H9 (cell line): ENCODE measurements at regions not wholly inside any gene's neighbourhood (a gene's known extent, or its start where the extent isn't known, plus 50 kb on each side); places are given as distances from the start of the nearest gene placed in this dataset.

Experiments
- DNase-seq: peaks from one replicate; pipeline ENCODE4 v3.0.0-alpha.2; 2017
- H2AFZ ChIP-seq: one replicate; pipeline ENCODE4 v1.6.1; 2013; ENCODE audit warnings: mild to moderate bottlenecking, low read length, control low read depth, moderate library complexity
- H2AK5ac ChIP-seq: 2 replicates; pipeline ENCODE4 v1.6.1; 2013; ENCODE audit warnings: low read length, control low read depth, mixed read lengths; ENCODE audit not compliant: insufficient read length
- H2BK120ac ChIP-seq: one replicate; pipeline ENCODE4 v1.6.1; 2013; ENCODE audit warnings: low read depth, mild to moderate bottlenecking, low read length, control low read depth, inconsistent platforms; ENCODE audit not compliant: poor library complexity, severe bottlenecking
- H2BK12ac ChIP-seq: 2 replicates; pipeline ENCODE4 v1.6.1; 2013; ENCODE audit warnings: low read length, control low read depth, mixed read lengths, low read depth; ENCODE audit not compliant: insufficient read length
- H2BK15ac ChIP-seq: 2 replicates; pipeline ENCODE4 v1.6.1; 2013; ENCODE audit warnings: low read depth, low read length, control low read depth
- H2BK20ac ChIP-seq: one replicate; pipeline ENCODE4 v1.6.1; 2013; ENCODE audit warnings: low read depth, mild to moderate bottlenecking, low read length, control low read depth, inconsistent platforms; ENCODE audit not compliant: poor library complexity, severe bottlenecking
- H2BK5ac ChIP-seq: 2 replicates; pipeline ENCODE4 v1.6.1; 2013; ENCODE audit warnings: low read length, control low read depth, mixed read lengths; ENCODE audit not compliant: insufficient read length
- H3K14ac ChIP-seq: 2 replicates; pipeline ENCODE4 v1.6.1; 2013; ENCODE audit warnings: low read length, control low read depth; ENCODE audit not compliant: insufficient read depth
- H3K18ac ChIP-seq: 2 replicates; pipeline ENCODE4 v1.6.1; 2013; ENCODE audit warnings: low read depth, mild to moderate bottlenecking, mixed read lengths, low read length, control low read depth; ENCODE audit not compliant: insufficient read length
- H3K23ac ChIP-seq: 2 replicates; pipeline ENCODE4 v1.6.1; 2013; ENCODE audit warnings: low read length, control low read depth, mixed read lengths, low read depth; ENCODE audit not compliant: insufficient read length
- H3K23me2 ChIP-seq: 2 replicates; pipeline ENCODE4 v1.6.1; 2013; ENCODE audit warnings: low read depth, mild to moderate bottlenecking, mixed read lengths, low read length, control low read depth; ENCODE audit not compliant: insufficient read length, poor library complexity, severe bottlenecking
- H3K27ac ChIP-seq: 2 replicates; pipeline ENCODE4 v1.5.1; 2013; ENCODE audit warnings: low read length, control low read depth, mixed read lengths, low read depth; ENCODE audit not compliant: insufficient read length
- H3K27me3 ChIP-seq: 2 replicates; pipeline ENCODE4 v1.6.1; 2013; ENCODE audit warnings: low read length, control low read depth, inconsistent platforms; ENCODE audit not compliant: insufficient read depth
- H3K4ac ChIP-seq: 2 replicates; pipeline ENCODE4 v1.6.1; 2013; ENCODE audit warnings: low read depth, mild to moderate bottlenecking, control low read depth, inconsistent platforms, low read length, moderate library complexity
- H3K4me1 ChIP-seq: 2 replicates; pipeline ENCODE4 v1.6.1; 2013; ENCODE audit warnings: low read length, control low read depth, inconsistent platforms; ENCODE audit not compliant: insufficient read depth
- H3K4me2 ChIP-seq: 2 replicates; pipeline ENCODE4 v1.6.1; 2013; ENCODE audit warnings: low read length, control low read depth, mixed read lengths; ENCODE audit not compliant: insufficient read length, insufficient read depth
- H3K56ac ChIP-seq: 2 replicates; pipeline ENCODE4 v1.6.1; 2013; ENCODE audit warnings: low read depth, mild to moderate bottlenecking, mixed read lengths, low read length, control low read depth; ENCODE audit not compliant: insufficient read length
- H3K79me1 ChIP-seq: 2 replicates; pipeline ENCODE4 v1.6.1; 2013; ENCODE audit warnings: low read depth, mild to moderate bottlenecking, moderate library complexity, low read length, control low read depth, inconsistent platforms; ENCODE audit not compliant: insufficient read depth, poor library complexity, severe bottlenecking
- H3K79me2 ChIP-seq: 2 replicates; pipeline ENCODE4 v1.6.1; 2013; ENCODE audit warnings: low read length, control low read depth, inconsistent platforms; ENCODE audit not compliant: insufficient read depth
- H3K9ac ChIP-seq: 2 replicates; pipeline ENCODE4 v1.6.1; 2013; ENCODE audit warnings: low read length, control low read depth, mixed read lengths; ENCODE audit not compliant: insufficient read length; ENCODE audit errors: extremely low read depth
- H3K9me3 ChIP-seq: one replicate; pipeline ENCODE4 v1.6.1; 2013; ENCODE audit warnings: low read depth, low read length, inconsistent platforms; ENCODE audit not compliant: control insufficient read depth
- H3T11ph ChIP-seq: one replicate; pipeline ENCODE4 v1.6.1; 2013; ENCODE audit warnings: mild to moderate bottlenecking, low read length, control low read depth, inconsistent platforms
- H4K20me1 ChIP-seq: one replicate; pipeline ENCODE4 v1.6.1; 2013; ENCODE audit not compliant: control insufficient read depth, insufficient read length, insufficient read depth
- H4K5ac ChIP-seq: 2 replicates; pipeline ENCODE4 v1.6.1; 2013; ENCODE audit warnings: low read depth, mild to moderate bottlenecking, mixed read lengths, low read length, control low read depth; ENCODE audit not compliant: insufficient read length
- H4K8ac ChIP-seq: replicated peaks from 2 replicates; pipeline ENCODE4 v1.6.1; 2013; ENCODE audit warnings: low read length, control low read depth, mixed read lengths, low read depth; ENCODE audit not compliant: insufficient read length
- H4K91ac ChIP-seq: 2 replicates; pipeline ENCODE4 v1.6.1; 2013; ENCODE audit warnings: low read depth, mild to moderate bottlenecking, moderate library complexity, mixed read lengths, low read length, control low read depth; ENCODE audit not compliant: insufficient read length
- H3K27ac Mint-ChIP-seq, 3 experiments: 2 replicates in 2 of 3; 3 replicates in 1 of 3; pipeline ENCODE4 v1.8.0; 2020 to 2021; ENCODE audit warnings: mixed read lengths in 3 of 3, mild to moderate bottlenecking in 1 of 3, moderate library complexity in 1 of 3
- H3K27me3 Mint-ChIP-seq: 2 replicates; pipeline ENCODE4 v1.8.0; 2021; ENCODE audit warnings: low read depth, mild to moderate bottlenecking, moderate library complexity, mixed read lengths
- H3K36me3 Mint-ChIP-seq, 3 experiments: 2 replicates in 2 of 3; 3 replicates in 1 of 3; pipeline ENCODE4 v1.8.0; 2020 to 2021; ENCODE audit warnings: low read depth in 3 of 3, mixed read lengths in 3 of 3; ENCODE audit not compliant: insufficient read depth in 1 of 3
- H3K4me1 Mint-ChIP-seq, 2 experiments: 2 replicates each; pipeline ENCODE4 v1.8.0; 2020; ENCODE audit warnings: mixed read lengths in 2 of 2
- H3K4me3 Mint-ChIP-seq, 2 experiments: 2 replicates in 1 of 2; 3 replicates in 1 of 2; pipeline ENCODE4 v1.8.0; 2020 to 2021; ENCODE audit warnings: mild to moderate bottlenecking in 2 of 2, mixed read lengths in 2 of 2, moderate library complexity in 1 of 2
- H3K9me3 Mint-ChIP-seq, 2 experiments: 2 replicates in 1 of 2; 3 replicates in 1 of 2; pipeline ENCODE4 v1.8.0; 2020; ENCODE audit warnings: mild to moderate bottlenecking in 2 of 2, mixed read lengths in 2 of 2, moderate library complexity in 1 of 2
- WGBS: extraction: QIAGEN DNeasy Blood & Tissue Kit; methylation state at CpG from one replicate; pipeline ENCODE4 v1.1.7; 2013; ENCODE audit warnings: missing lambda C conversion rate, low lambda C conversion rate, mixed read lengths; ENCODE audit not compliant: insufficient read length; ENCODE audit errors: extremely low coverage; 5-methylcytosine and 5-hydroxymethylcytosine counted together
- TF ChIP-seq, protein P1 (sequence below): fragments of 200-600 bp; sonication (generic); conservative IDR thresholded peaks from 3 replicates; pipeline ENCODE4 v1.8.0; 2021; ENCODE audit warnings: antibody characterized with exemption, mild to moderate bottlenecking

- no peak overlapping the region for H3K4me2 ChIP-seq
- no peak overlapping the region for H2BK5ac ChIP-seq
- no peak overlapping the region for H3K27ac Mint-ChIP-seq
- H2BK120ac ChIP-seq, result no peak overlapping the region
- no peak overlapping the region for H4K8ac ChIP-seq
- H3K27me3 Mint-ChIP-seq, result peaks cover 3% of the 10 kb centered on the region; the same call in 1 of the 2 replicates
- H3K27ac ChIP-seq, result no peak overlapping the region
- peaks cover 3 to 4% of the 10 kb centered on the region in 2 experiments; a peak in 4 of 5 replicates for H3K9me3 Mint-ChIP-seq
- no peak overlapping the region for H3K18ac ChIP-seq
- H4K91ac ChIP-seq, result no peak overlapping the region
- TF ChIP-seq, protein P1, sequence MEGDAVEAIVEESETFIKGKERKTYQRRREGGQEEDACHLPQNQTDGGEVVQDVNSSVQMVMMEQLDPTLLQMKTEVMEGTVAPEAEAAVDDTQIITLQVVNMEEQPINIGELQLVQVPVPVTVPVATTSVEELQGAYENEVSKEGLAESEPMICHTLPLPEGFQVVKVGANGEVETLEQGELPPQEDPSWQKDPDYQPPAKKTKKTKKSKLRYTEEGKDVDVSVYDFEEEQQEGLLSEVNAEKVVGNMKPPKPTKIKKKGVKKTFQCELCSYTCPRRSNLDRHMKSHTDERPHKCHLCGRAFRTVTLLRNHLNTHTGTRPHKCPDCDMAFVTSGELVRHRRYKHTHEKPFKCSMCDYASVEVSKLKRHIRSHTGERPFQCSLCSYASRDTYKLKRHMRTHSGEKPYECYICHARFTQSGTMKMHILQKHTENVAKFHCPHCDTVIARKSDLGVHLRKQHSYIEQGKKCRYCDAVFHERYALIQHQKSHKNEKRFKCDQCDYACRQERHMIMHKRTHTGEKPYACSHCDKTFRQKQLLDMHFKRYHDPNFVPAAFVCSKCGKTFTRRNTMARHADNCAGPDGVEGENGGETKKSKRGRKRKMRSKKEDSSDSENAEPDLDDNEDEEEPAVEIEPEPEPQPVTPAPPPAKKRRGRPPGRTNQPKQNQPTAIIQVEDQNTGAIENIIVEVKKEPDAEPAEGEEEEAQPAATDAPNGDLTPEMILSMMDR, result no peak
- H3K9me3 ChIP-seq, result no peaks in the 10 kb centered on the region
- no peak overlapping the region for H3K4me3 Mint-ChIP-seq
- H3K79me2 ChIP-seq, result no peaks in the 10 kb centered on the region
- no peak overlapping the region for H3K4ac ChIP-seq
- H3K23ac ChIP-seq, result no peak overlapping the region
- H3K79me1 ChIP-seq, result no peaks in the 10 kb centered on the region
- no peaks in the 10 kb centered on the region for H3K23me2 ChIP-seq
- H3K36me3 Mint-ChIP-seq, result peaks cover 0 to 5% (median 0%) of the 10 kb centered on the region in 3 experiments; a peak in 2 of 7 replicates
- H3K27me3 ChIP-seq, result no peaks in the 10 kb centered on the region
- no peak for DNase-seq
- H3T11ph ChIP-seq, result no peak overlapping the region
- H2AFZ ChIP-seq, result no peak overlapping the region
- no peaks in the 10 kb centered on the region for H4K20me1 ChIP-seq
- no peak overlapping the region for H4K5ac ChIP-seq
- H2BK15ac ChIP-seq, result no peak overlapping the region
- H3K4me1 Mint-ChIP-seq, result no peaks in the 10 kb centered on the region
- H3K4me1 ChIP-seq, result no peaks in the 10 kb centered on the region
- no peak overlapping the region for H3K9ac ChIP-seq
- no peak overlapping the region for H3K56ac ChIP-seq
- WGBS, result no CpG with 5 or more reads among the region's 2 CpGs
- no peak overlapping the region for H2BK20ac ChIP-seq
- no peak overlapping the region for H3K14ac ChIP-seq
- H2BK12ac ChIP-seq, result no peak overlapping the region
- no peak overlapping the region for H2AK5ac ChIP-seq
These were observed 1038.6 kb downstream of the CBLN2 start for GRCh38 chr18:71505526-71505925.
